ENCODE measurements at regions not wholly inside any gene's neighbourhood (a gene's known extent, or its start where the extent isn't known, plus 50 kb on each side); places are given as distances from the start of the nearest gene placed in this dataset.

GRCh38 chr14:94679106-94679810 is 67.1 kb downstream of the SERPINA3 start:
- Mint-ChIP-seq H3K27ac (no peak overlapping the region), H3K36me3 (no peaks in the 10 kb centered on the region), H3K4me3 (no peak overlapping the region), H3K27me3 (ENCODE audit: low read depth) (no peaks in the 10 kb centered on the region), H3K9me3 (0 out of 2 replicates have a peak, but pooled peaks cover 3% of the 10 kb centered on the region), H3K4me1 (peaks cover 16% of the 10 kb centered on the region; the same call in 1 of the 2 replicates)
- DNase-seq (ENCODE audit: low spot score) (no peak), ATAC-seq (no peak)
- ChIA-PET POLR2A (no interaction called here), CTCF (interaction anchor here (0.9 kb wide), 1 partner anchor 130 kb away, joined by 3 read pairs; no protein-coding TSS in a partner anchor)
- TF ChIP-seq E2F4 (CRISPR knock-in tag; IDR thresholded peaks at IDR 0.05; ENCODE audit: borderline replicate concordance, low read depth) (no peak), USF1 (CRISPR knock-in tag; IDR thresholded peaks at IDR 0.05) (no peak)

GRCh38 chr14:94677747-94678146 is 65.6 kb downstream of the SERPINA3 start:
- TF ChIP-seq MAX (CRISPR knock-in tag; IDR thresholded peaks at IDR 0.05) (no peak), NR1H2 (CRISPR knock-in tag; IDR thresholded peaks at IDR 0.05) (no peak), E2F5 (CRISPR knock-in tag; IDR thresholded peaks at IDR 0.05) (no peak), RORB (CRISPR knock-in tag; IDR thresholded peaks at IDR 0.05) (no peak), USF2 (CRISPR knock-in tag; IDR thresholded peaks at IDR 0.05) (peak; percentile 77), FOXK1 (CRISPR knock-in tag; IDR thresholded peaks at IDR 0.05) (no peak), FOXP4 (CRISPR knock-in tag; IDR thresholded peaks at IDR 0.05) (no peak), NFYB (CRISPR knock-in tag; conservative IDR thresholded peaks at IDR 0.05; ENCODE audit: low read depth) (peak; percentile 32; the same call in 1 of the 2 replicates), USF1 (CRISPR knock-in tag; IDR thresholded peaks at IDR 0.05) (peak; percentile 66; the same call in 1 of the 2 replicates), ZMAT4 (CRISPR knock-in tag; IDR thresholded peaks at IDR 0.05) (no peak), ZNF425 (CRISPR knock-in tag; conservative IDR thresholded peaks at IDR 0.05) (no peak)
- ChIA-PET CTCF (interaction anchor here (1.2 kb wide), 1 partner anchor 244 kb away, joined by 3 read pairs; no protein-coding TSS in a partner anchor), POLR2A (no interaction called here)
- peaks cover 16% of the 10 kb centered on the region; the same call in 1 of the 2 replicates for H3K4me1 Mint-ChIP-seq
- no peak for DNase-seq (ENCODE audit: low spot score)
- no peak overlapping the region for H3K27ac Mint-ChIP-seq
- H3K9me3 Mint-ChIP-seq: 0 out of 2 replicates have a peak, but pooled peaks cover 3% of the 10 kb centered on the region
- ATAC-seq: no peak
- H3K27me3 Mint-ChIP-seq (ENCODE audit: low read depth): no peaks in the 10 kb centered on the region
- H3K4me3 Mint-ChIP-seq: no peak overlapping the region
- no peaks in the 10 kb centered on the region for H3K36me3 Mint-ChIP-seq

Measured in WTC11 (cell line).